ENCODE measurements at regions not wholly inside any gene's neighbourhood (a gene's known extent, or its start where the extent isn't known, plus 50 kb on each side); places are given as distances from the start of the nearest gene placed in this dataset.
A peak's percentile ranks its signal among the peaks of the same experiment; 100 is the strongest.

- H3K27ac ChIP-seq (ENCODE audit: control insufficient read depth, insufficient read depth, low read length) = no peak overlapping the region
- H3K9me3 ChIP-seq (ENCODE audit: control insufficient read depth, low read depth, low read length) = no peaks in the 10 kb centered on the region
- H3K79me2 ChIP-seq (ENCODE audit: control insufficient read depth, insufficient read depth, low read length) = no peaks in the 10 kb centered on the region
- no peak overlapping the region for H3K4me3 ChIP-seq (ENCODE audit: control insufficient read depth in 2 of 3, extremely low read depth in 1 of 3, insufficient read depth in 2 of 3, low read depth in 1 of 3, low read length in 3 of 3)
- peak; percentile 66 for FAIRE-seq
- no peaks in the 10 kb centered on the region for H3K27me3 ChIP-seq (ENCODE audit: control insufficient read depth, extremely low read depth, insufficient read depth, low read length)
- no peak overlapping the region for H3K9ac ChIP-seq (ENCODE audit: control insufficient read depth, extremely low read depth, insufficient read depth, low read length)
- dilution Hi-C loops (cut with MboI; ENCODE audit: extremely low pct_ligation_motif_present, low sequenced_read_pairs) = no loop called here
- H2AFZ ChIP-seq (ENCODE audit: control insufficient read depth, low read length) = no peak overlapping the region
- TF ChIP-seq EZH2 (IDR thresholded peaks at IDR 0.05; ENCODE audit: low read length) = no peak
- TF ChIP-seq, protein P1, sequence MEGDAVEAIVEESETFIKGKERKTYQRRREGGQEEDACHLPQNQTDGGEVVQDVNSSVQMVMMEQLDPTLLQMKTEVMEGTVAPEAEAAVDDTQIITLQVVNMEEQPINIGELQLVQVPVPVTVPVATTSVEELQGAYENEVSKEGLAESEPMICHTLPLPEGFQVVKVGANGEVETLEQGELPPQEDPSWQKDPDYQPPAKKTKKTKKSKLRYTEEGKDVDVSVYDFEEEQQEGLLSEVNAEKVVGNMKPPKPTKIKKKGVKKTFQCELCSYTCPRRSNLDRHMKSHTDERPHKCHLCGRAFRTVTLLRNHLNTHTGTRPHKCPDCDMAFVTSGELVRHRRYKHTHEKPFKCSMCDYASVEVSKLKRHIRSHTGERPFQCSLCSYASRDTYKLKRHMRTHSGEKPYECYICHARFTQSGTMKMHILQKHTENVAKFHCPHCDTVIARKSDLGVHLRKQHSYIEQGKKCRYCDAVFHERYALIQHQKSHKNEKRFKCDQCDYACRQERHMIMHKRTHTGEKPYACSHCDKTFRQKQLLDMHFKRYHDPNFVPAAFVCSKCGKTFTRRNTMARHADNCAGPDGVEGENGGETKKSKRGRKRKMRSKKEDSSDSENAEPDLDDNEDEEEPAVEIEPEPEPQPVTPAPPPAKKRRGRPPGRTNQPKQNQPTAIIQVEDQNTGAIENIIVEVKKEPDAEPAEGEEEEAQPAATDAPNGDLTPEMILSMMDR (optimal IDR thresholded peaks at IDR 0.05 in 1 of 3, IDR thresholded peaks at IDR 0.05 in 1 of 3, conservative IDR thresholded peaks at IDR 0.05 in 1 of 3; ENCODE audit: extremely low read depth in 1 of 3, insufficient read depth in 2 of 3, low read length in 3 of 3) = no peak
- H3K9me1 ChIP-seq (ENCODE audit: control insufficient read depth, extremely low read depth, insufficient read depth, low read length) = no peaks in the 10 kb centered on the region
- H3K4me2 ChIP-seq (ENCODE audit: control insufficient read depth, extremely low read depth, insufficient read depth, low read depth, low read length) = no peak overlapping the region
- no peaks in the 10 kb centered on the region for H4K20me1 ChIP-seq (ENCODE audit: control insufficient read depth, extremely low read depth, insufficient read depth, low read length)
- no peak for DNase-seq (ENCODE audit: low read depth, low spot score)
- H3K36me3 ChIP-seq (ENCODE audit: control insufficient read depth in 2 of 2, extremely low read depth in 1 of 2, insufficient read depth in 2 of 2, low read length in 2 of 2) = no peaks in the 10 kb centered on the region
- peaks cover 17% of the 10 kb centered on the region for H3K4me1 ChIP-seq (ENCODE audit: control insufficient read depth, extremely low read depth, insufficient read depth, low read length)
Observed at GRCh38 chr10:3948843-3949242, 163.8 kb upstream of the KLF6 start.

DNA sequence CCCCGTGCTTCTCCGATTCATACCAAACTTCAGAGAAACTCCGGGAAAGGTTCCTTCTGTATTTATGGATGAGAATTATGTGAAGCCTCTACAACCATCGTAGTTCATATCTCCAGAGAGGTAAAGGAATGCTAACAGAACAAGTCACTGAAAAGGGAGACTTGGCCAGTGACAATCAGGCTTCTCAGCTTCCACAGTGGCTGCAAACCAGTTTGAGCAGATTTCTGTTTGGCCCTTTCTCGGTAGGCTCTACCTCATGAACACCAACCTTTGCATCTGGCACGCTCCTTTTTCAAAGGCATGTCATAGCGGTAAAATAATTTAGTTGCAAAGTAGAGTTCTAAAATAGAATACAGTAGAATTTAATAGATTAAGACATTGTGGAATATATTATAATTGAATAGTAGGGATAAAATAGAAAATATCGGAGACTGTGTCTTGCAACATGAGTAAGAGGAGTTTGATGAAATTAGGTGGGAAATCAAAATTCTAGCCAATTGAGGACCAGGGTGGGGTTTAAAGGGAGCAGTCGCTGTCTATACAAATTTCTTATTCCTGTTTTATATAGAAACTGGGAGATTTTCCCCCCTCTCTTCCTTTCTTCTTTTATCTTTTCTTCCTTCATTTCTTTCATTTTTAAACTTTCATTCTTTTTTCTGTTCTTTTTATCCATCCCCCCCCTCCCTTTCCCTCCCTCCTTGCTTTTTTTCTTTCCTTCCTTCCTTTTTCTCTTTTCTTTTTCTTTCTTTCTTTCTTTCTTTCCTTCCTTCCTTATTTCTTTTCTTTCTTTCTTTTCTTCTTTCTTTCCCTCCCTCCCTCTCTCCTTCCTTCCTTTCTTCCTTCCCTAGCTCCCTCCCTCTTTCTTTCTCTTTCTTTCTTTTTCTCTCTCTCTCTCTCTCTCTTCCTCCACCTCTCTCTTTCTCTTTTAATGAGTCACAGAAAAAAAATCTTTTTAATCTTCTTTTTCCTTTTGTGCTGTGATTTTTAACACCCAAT lies 161.5 kb upstream of the KLF6 start:
- TF ChIP-seq, protein P1 (optimal IDR thresholded peaks at IDR 0.05 in 1 of 3, IDR thresholded peaks at IDR 0.05 in 1 of 3, conservative IDR thresholded peaks at IDR 0.05 in 1 of 3; ENCODE audit: extremely low read depth in 1 of 3, insufficient read depth in 2 of 3, low read length in 3 of 3) = no peak
- no peak for TF ChIP-seq EZH2 (IDR thresholded peaks at IDR 0.05; ENCODE audit: low read length)
- Histone ChIP-seq H3K4me2 (ENCODE audit: control insufficient read depth, extremely low read depth, insufficient read depth, low read depth, low read length) (peak overlapping the region; percentile 80), H3K9ac (ENCODE audit: control insufficient read depth, extremely low read depth, insufficient read depth, low read length) (peak overlapping the region; percentile 45), H3K9me1 (ENCODE audit: control insufficient read depth, extremely low read depth, insufficient read depth, low read length) (no peaks in the 10 kb centered on the region), H3K27ac (ENCODE audit: control insufficient read depth, insufficient read depth, low read length) (peak overlapping the region; percentile 69), H3K79me2 (ENCODE audit: control insufficient read depth, insufficient read depth, low read length) (no peaks in the 10 kb centered on the region), H3K4me1 (ENCODE audit: control insufficient read depth, extremely low read depth, insufficient read depth, low read length) (peaks cover 32% of the 10 kb centered on the region), H3K36me3 (ENCODE audit: control insufficient read depth in 2 of 2, extremely low read depth in 1 of 2, insufficient read depth in 2 of 2, low read length in 2 of 2) (no peaks in the 10 kb centered on the region), H3K4me3 (ENCODE audit: control insufficient read depth in 2 of 3, extremely low read depth in 1 of 3, insufficient read depth in 2 of 3, low read depth in 1 of 3, low read length in 3 of 3) (peak overlapping the region in 2 of 3 experiments; percentile 31 to 40), H4K20me1 (ENCODE audit: control insufficient read depth, extremely low read depth, insufficient read depth, low read length) (no peaks in the 10 kb centered on the region), H3K9me3 (ENCODE audit: control insufficient read depth, low read depth, low read length) (no peaks in the 10 kb centered on the region), H3K27me3 (ENCODE audit: control insufficient read depth, extremely low read depth, insufficient read depth, low read length) (no peaks in the 10 kb centered on the region), H2AFZ (ENCODE audit: control insufficient read depth, low read length) (peak overlapping the region; percentile 55)
- dilution Hi-C loops (cut with MboI; ENCODE audit: extremely low pct_ligation_motif_present, low sequenced_read_pairs) = no loop called here
- DNase-seq (ENCODE audit: low read depth, low spot score) (no peak), FAIRE-seq (peak; percentile 20)

Measured in keratinocyte (primary cell).